Left lung (tissue), 4 donors: ENCODE measurements at regions not wholly inside any gene's neighbourhood (a gene's known extent, or its start where the extent isn't known, plus 50 kb on each side); places are given as distances from the start of the nearest gene placed in this dataset.

Experiments used
- ATAC-seq: fragments of 200-7000 bp; cut with Tn5 transposase; one replicate; pipeline ENCODE4 v1.9.1; 2020; ENCODE audit warnings: moderate library complexity
- DNase-seq, 4 donors: peaks; one replicate each; pipeline ENCODE4 v3.0.0-alpha.2; 2013 to 2020
- H3K27ac ChIP-seq, 2 donors: fragments of 200-600 bp; sonication (generic) in 1 of 2; one replicate each; pipeline versions ENCODE4 v1.5.0 to v1.8.0; 2020 to 2021
- H3K27me3 ChIP-seq, 2 donors: fragments of 200-600 bp; sonication (generic) in 1 of 2; one replicate each; pipeline versions ENCODE4 v1.5.0 to v1.8.0; 2020 to 2021
- H3K36me3 ChIP-seq, 2 donors: fragments of 200-600 bp; sonication (generic) in 1 of 2; one replicate each; pipeline versions ENCODE4 v1.5.0 to v1.8.0; 2020 to 2021
- H3K4me1 ChIP-seq, 2 donors: fragments of 200-600 bp; one replicate each; pipeline ENCODE4 v1.8.0; 2021
- H3K4me3 ChIP-seq, 2 donors: fragments of 200-600 bp; sonication (generic) in 1 of 2; one replicate each; pipeline versions ENCODE4 v1.5.0 to v1.8.0; 2020 to 2021; ENCODE audit warnings: mild to moderate bottlenecking in 1 of 2
- H3K9me3 ChIP-seq, 2 donors: fragments of 200-600 bp; sonication (generic) in 1 of 2; one replicate each; pipeline versions ENCODE4 v1.5.0 to v1.8.0; 2020 to 2021
- CTCF ChIP-seq, 2 donors: fragments of 200-600 bp; sonication (generic) in 1 of 2; IDR thresholded peaks; one replicate each; pipeline versions ENCODE4 v1.5.0 to v1.8.0; 2021; ENCODE audit warnings: antibody characterized with exemption in 2 of 2
- intact Hi-C, 2 donors: fragments of 100-400 bp; cut with DNase I; formaldehyde crosslinking; loops; one replicate each; pipeline versions ENCODE4 v1.11.2 to v1.14.2; 2022
- donor health status: DM: no; HTN: yes; CAD: no.
- donor health status: DM: no; HTN: no; CAD: no.

DNA sequence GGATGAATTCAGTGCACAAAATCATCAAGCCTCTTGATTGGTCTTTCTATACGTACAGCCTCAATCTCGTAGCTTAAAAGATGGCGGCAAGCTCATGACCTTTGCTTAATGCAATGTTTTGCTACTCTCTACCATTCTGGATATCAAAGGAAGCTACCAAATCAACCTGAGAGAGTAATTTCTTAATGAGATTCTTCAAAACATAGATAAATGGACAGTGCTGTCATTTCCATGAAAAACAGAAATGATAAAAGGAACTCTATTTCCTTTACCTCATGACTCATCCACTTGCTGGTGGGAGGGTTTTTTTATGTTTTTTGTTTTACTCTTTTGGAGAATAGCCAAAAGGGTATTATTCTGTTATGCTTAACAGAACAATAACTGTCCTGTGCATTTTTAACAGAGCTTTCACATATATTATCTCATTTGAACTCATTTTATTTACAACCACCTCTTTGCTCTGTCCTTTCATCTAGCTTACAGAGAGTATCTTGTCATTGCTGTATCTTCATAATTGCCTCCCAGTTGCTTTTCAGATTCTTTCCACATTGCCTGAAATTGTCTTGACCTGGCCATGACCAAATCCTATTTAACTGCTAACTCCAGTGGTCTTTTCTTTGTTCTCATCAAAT is 138.6 kb upstream of the GPR101 start:
- H3K36me3 ChIP-seq: no peaks in the 10 kb centered on the region
- no peak for ATAC-seq
- H3K27me3 ChIP-seq: no peaks in the 10 kb centered on the region
- no peak for TF ChIP-seq CTCF (IDR thresholded peaks at IDR 0.05)
- H3K9me3 ChIP-seq: no peaks in the 10 kb centered on the region
- intact Hi-C loops: no loop called here
- no peak overlapping the region for H3K4me3 ChIP-seq
- DNase-seq: no peak
- no peak overlapping the region for H3K27ac ChIP-seq
- H3K4me1 ChIP-seq: no peaks in the 10 kb centered on the region

DNA sequence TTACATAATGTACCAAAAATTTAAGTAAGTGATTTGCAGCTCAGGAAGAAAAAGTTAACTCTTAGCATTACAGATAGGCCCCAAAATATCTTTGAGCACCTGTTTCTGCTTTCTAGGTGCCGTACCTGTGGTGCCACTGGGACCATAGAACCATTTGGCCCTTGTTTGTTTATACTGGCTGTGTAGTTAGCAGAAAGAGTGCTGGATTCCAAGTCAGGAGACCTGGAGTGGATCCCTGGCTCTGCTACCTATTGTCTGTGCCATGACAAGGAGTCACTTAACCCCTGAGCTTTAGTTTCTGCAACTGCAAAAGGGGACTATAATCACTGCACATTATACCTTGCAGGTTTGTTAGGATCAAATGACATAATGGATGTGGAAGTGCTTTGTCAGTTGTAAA is 137.8 kb upstream of the GPR101 start:
- ATAC-seq (no peak), DNase-seq (no peak)
- no peaks in the 10 kb centered on the region for H3K9me3 ChIP-seq
- TF ChIP-seq CTCF (IDR thresholded peaks at IDR 0.05): no peak
- H3K27me3 ChIP-seq: no peaks in the 10 kb centered on the region
- no peak overlapping the region for H3K4me3 ChIP-seq
- intact Hi-C loops: no loop called here
- H3K4me1 ChIP-seq: no peaks in the 10 kb centered on the region
- H3K27ac ChIP-seq: no peak overlapping the region
- no peaks in the 10 kb centered on the region for H3K36me3 ChIP-seq

DNA sequence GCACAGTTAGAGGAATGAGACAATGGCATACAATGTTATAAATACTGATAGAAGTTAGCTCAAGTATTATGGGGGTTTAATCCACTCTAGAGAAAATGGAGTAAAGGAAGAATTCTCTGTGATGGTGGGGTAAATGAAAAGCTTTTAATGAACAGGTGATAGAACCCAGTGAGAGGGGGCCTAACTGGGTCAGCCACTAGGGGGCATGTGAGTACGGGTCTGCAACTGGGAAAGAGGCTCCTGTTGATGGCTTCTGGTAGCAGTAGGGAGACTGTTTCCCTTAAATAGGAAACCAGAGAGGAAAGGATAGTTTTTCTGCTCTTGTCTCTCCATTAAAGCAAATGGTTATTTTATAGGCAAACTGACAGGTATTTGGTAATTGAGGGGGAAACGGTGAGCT is 132.8 kb upstream of the GPR101 start:
- H3K9me3 ChIP-seq: no peaks in the 10 kb centered on the region
- intact Hi-C loops: no loop called here
- H3K4me3 ChIP-seq: no peak overlapping the region
- H3K27me3 ChIP-seq: no peaks in the 10 kb centered on the region
- DNase-seq (no peak), ATAC-seq (no peak)
- no peaks in the 10 kb centered on the region for H3K4me1 ChIP-seq
- no peaks in the 10 kb centered on the region for H3K36me3 ChIP-seq
- no peak overlapping the region for H3K27ac ChIP-seq
- no peak for TF ChIP-seq CTCF (IDR thresholded peaks at IDR 0.05)

- Histone ChIP-seq H3K4me1 (no peaks in the 10 kb centered on the region), H3K27ac (no peak overlapping the region), H3K27me3 (no peaks in the 10 kb centered on the region), H3K4me3 (no peak overlapping the region), H3K36me3 (no peaks in the 10 kb centered on the region), H3K9me3 (no peaks in the 10 kb centered on the region)
- TF ChIP-seq CTCF (IDR thresholded peaks at IDR 0.05): no peak
- intact Hi-C loops: no loop called here
- ATAC-seq (no peak), DNase-seq (no peak)
Measured at GRCh38 chrX:137164329-137164728, 130.5 kb upstream of the GPR101 start.

DNA sequence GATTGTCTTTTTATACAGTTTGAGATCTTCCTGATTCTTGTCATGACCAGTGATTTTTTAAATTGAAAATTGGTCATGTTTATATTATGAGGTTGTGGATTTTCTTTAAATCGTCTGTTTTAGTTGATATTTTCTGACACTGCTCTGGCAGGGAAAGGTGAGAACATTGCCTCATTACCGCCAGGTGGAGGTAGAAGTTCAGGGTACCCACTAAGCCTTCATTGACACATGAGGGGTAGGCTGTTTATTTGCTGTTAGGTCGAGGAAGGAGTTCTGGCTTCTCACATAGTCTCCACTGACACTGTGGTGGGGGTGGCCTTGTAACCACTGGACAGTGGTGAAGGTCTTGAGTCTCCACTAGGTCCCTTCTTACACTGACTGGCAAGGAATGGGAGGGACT is 117.6 kb upstream of the GPR101 start:
- H3K4me1 ChIP-seq: no peaks in the 10 kb centered on the region
- no peak overlapping the region for H3K4me3 ChIP-seq
- H3K36me3 ChIP-seq: no peaks in the 10 kb centered on the region
- no peaks in the 10 kb centered on the region for H3K9me3 ChIP-seq
- intact Hi-C loops: no loop called here
- DNase-seq: no peak
- H3K27ac ChIP-seq: no peak overlapping the region
- H3K27me3 ChIP-seq: no peaks in the 10 kb centered on the region
- no peak for TF ChIP-seq CTCF (IDR thresholded peaks at IDR 0.05)
- no peak for ATAC-seq
